GM12878 (cell line): ENCODE measurements at regions not wholly inside any gene's neighbourhood (a gene's known extent, or its start where the extent isn't known, plus 50 kb on each side); places are given as distances from the start of the nearest gene placed in this dataset.

Experiments used
- CEBPB ChIP-seq, 2 experiments: fragments of 150-350 bp in 1 of 2; IDR thresholded peaks; 2 replicates each; pipeline ENCODE4 v1.6.1; 2012 to 2014; ENCODE audit warnings: low read depth in 2 of 2, low read length in 2 of 2, borderline replicate concordance in 1 of 2, inconsistent platforms in 1 of 2
- CREM ChIP-seq: IDR thresholded peaks from 2 replicates; pipeline ENCODE4 v1.6.1; 2014; ENCODE audit warnings: antibody characterized with exemption, low read depth
- EP300 ChIP-seq, 2 experiments: fragments of 150-350 bp in 1 of 2; IDR thresholded peaks; 2 replicates each; pipeline ENCODE4 v1.6.1; 2011 to 2012; ENCODE audit warnings: low read depth in 2 of 2, low read length in 2 of 2, borderline replicate concordance in 1 of 2, improper control_type of control experiment in 1 of 2, inconsistent platforms in 1 of 2; ENCODE audit not compliant: control insufficient read depth in 1 of 2
- ESRRA ChIP-seq: IDR thresholded peaks from 2 replicates; pipeline ENCODE4 v1.6.1; 2012; ENCODE audit warnings: mild to moderate bottlenecking, low read length, improper control_type of control experiment
- FOS ChIP-seq: IDR thresholded peaks from 3 replicates; pipeline ENCODE4 v1.6.1; 2011; ENCODE audit warnings: borderline replicate concordance; ENCODE audit not compliant: insufficient read length; ENCODE audit errors: extremely low read depth
- POLR2A ChIP-seq: IDR thresholded peaks from 2 replicates; pipeline ENCODE4 v1.6.1; 2011; ENCODE audit warnings: low read depth, mild to moderate bottlenecking, low read length
- RAD21 ChIP-seq: IDR thresholded peaks from 2 replicates; pipeline ENCODE4 v1.6.1; 2011; ENCODE audit warnings: mild to moderate bottlenecking, low read depth, low read length, moderate library complexity; ENCODE audit not compliant: insufficient read depth
- SIN3A ChIP-seq: IDR thresholded peaks from 2 replicates; pipeline ENCODE4 v1.6.1; 2012; ENCODE audit warnings: low read depth, low read length, improper control_type of control experiment
- YY1 ChIP-seq: IDR thresholded peaks from 2 replicates; pipeline ENCODE4 v1.6.1; 2011; ENCODE audit warnings: low read depth, mild to moderate bottlenecking, low read length
- ZNF24 ChIP-seq: fragments of 450-650 bp; IDR thresholded peaks from 2 replicates; pipeline ENCODE4 v1.6.1; 2017; ENCODE audit warnings: antibody characterized with exemption, mild to moderate bottlenecking
- ZZZ3 ChIP-seq: IDR thresholded peaks from 2 replicates; pipeline ENCODE4 v1.6.1; 2011; ENCODE audit warnings: low read depth; ENCODE audit not compliant: control insufficient read depth, insufficient read length
- TF ChIP-seq, protein P1 (sequence below), 3 experiments: IDR thresholded peaks in 2 of 3; conservative IDR thresholded peaks in 1 of 3; 2 replicates each; pipeline ENCODE4 v1.5.1; 2011; ENCODE audit warnings: low read depth in 3 of 3, low read length in 3 of 3, mild to moderate bottlenecking in 3 of 3, control low read depth in 2 of 3, moderate library complexity in 2 of 3, inconsistent platforms in 1 of 3, mixed read lengths in 1 of 3; ENCODE audit not compliant: control insufficient read depth in 2 of 3, insufficient read depth in 1 of 3; ENCODE audit errors: extremely low read depth in 1 of 3
- TF ChIP-seq, protein P2 (sequence below): fragments of 450-650 bp; IDR thresholded peaks from 2 replicates; pipeline ENCODE4 v1.6.1; 2017; ENCODE audit warnings: antibody characterized with exemption, mild to moderate bottlenecking, moderate library complexity

DNA sequence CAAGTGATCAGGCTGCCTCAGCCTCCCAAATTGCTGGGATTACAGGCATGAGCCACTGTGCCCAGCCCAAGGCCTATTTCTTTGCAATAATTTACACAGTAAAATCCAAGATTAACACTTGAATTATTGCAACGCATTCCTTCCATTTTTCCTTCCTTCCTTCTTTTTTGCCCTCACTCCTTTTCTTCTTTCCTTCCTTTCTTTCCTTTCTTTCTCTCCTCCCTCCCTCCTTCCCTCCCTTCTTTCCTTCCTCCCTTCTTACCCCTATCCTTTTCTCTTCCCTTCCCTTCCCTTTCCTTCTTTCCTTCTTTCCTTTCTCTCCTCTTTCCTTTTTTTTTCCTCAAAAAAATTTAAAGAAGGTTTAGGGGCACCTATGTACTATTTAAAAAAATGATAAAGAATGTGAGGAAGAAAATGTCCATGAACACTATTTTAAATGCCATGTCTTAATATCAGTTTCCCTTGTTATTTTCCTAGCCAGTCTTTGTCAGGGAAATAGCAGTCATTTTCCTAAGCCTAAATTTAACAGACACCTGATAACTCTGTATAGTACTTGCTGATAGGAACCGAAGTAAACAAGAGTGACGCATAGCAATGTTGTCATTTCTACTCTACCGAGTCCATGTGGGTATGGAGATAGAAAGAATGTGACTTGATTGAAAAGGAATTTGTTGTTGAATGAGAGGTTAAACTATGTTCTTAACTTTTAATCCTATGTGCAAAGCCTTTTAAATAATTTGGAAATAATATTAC lies 79.8 kb upstream of the HMCN1 start:
- TF ChIP-seq, protein P1, sequence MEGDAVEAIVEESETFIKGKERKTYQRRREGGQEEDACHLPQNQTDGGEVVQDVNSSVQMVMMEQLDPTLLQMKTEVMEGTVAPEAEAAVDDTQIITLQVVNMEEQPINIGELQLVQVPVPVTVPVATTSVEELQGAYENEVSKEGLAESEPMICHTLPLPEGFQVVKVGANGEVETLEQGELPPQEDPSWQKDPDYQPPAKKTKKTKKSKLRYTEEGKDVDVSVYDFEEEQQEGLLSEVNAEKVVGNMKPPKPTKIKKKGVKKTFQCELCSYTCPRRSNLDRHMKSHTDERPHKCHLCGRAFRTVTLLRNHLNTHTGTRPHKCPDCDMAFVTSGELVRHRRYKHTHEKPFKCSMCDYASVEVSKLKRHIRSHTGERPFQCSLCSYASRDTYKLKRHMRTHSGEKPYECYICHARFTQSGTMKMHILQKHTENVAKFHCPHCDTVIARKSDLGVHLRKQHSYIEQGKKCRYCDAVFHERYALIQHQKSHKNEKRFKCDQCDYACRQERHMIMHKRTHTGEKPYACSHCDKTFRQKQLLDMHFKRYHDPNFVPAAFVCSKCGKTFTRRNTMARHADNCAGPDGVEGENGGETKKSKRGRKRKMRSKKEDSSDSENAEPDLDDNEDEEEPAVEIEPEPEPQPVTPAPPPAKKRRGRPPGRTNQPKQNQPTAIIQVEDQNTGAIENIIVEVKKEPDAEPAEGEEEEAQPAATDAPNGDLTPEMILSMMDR (IDR thresholded peaks at IDR 0.05 in 2 of 3, conservative IDR thresholded peaks at IDR 0.05 in 1 of 3; ENCODE audit: control insufficient read depth in 2 of 3, extremely low read depth in 1 of 3, insufficient read depth in 1 of 3, low read depth in 3 of 3, low read length in 3 of 3), result no peak
- TF ChIP-seq EP300 (IDR thresholded peaks at IDR 0.05; ENCODE audit: borderline replicate concordance in 1 of 2, control insufficient read depth in 1 of 2, low read depth in 2 of 2, low read length in 2 of 2), result no peak
- TF ChIP-seq ZZZ3, result no peak
- no peak for TF ChIP-seq ZNF24
- no peak for TF ChIP-seq SIN3A
- no peak for TF ChIP-seq CEBPB (IDR thresholded peaks at IDR 0.05; ENCODE audit: borderline replicate concordance in 1 of 2, low read depth in 2 of 2, low read length in 2 of 2)
- TF ChIP-seq CREM, result no peak
- no peak for TF ChIP-seq ESRRA
- TF ChIP-seq POLR2A, result no peak
- no peak for TF ChIP-seq FOS
- no peak for TF ChIP-seq RAD21
- TF ChIP-seq YY1, result no peak
- TF ChIP-seq, protein P2, sequence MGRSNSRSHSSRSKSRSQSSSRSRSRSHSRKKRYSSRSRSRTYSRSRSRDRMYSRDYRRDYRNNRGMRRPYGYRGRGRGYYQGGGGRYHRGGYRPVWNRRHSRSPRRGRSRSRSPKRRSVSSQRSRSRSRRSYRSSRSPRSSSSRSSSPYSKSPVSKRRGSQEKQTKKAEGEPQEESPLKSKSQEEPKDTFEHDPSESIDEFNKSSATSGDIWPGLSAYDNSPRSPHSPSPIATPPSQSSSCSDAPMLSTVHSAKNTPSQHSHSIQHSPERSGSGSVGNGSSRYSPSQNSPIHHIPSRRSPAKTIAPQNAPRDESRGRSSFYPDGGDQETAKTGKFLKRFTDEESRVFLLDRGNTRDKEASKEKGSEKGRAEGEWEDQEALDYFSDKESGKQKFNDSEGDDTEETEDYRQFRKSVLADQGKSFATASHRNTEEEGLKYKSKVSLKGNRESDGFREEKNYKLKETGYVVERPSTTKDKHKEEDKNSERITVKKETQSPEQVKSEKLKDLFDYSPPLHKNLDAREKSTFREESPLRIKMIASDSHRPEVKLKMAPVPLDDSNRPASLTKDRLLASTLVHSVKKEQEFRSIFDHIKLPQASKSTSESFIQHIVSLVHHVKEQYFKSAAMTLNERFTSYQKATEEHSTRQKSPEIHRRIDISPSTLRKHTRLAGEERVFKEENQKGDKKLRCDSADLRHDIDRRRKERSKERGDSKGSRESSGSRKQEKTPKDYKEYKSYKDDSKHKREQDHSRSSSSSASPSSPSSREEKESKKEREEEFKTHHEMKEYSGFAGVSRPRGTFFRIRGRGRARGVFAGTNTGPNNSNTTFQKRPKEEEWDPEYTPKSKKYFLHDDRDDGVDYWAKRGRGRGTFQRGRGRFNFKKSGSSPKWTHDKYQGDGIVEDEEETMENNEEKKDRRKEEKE, result no peak
